Keratinocyte (primary cell): ENCODE measurements at regions not wholly inside any gene's neighbourhood (a gene's known extent, or its start where the extent isn't known, plus 50 kb on each side); places are given as distances from the start of the nearest gene placed in this dataset.

ENCODE experiments used
- DNase-seq: peaks from one replicate; pipeline ENCODE4 v3.0.0-alpha.2; 2011; ENCODE audit warnings: low read depth, missing footprints, low spot score
- FAIRE-seq: peaks from 2 replicates; lab custom pipeline; 2011; peaks lifted over from hg19 to GRCh38; lab: Jason Lieb, UNC
- H2AFZ ChIP-seq: 2 replicates; pipeline ENCODE4 v1.6.0; 2012; ENCODE audit warnings: low read length, control low read depth, inconsistent platforms; ENCODE audit not compliant: control insufficient read depth
- H3K27ac ChIP-seq: 2 replicates; pipeline ENCODE4 v1.5.1; 2011; ENCODE audit warnings: low read length; ENCODE audit not compliant: control insufficient read depth, insufficient read depth
- H3K27me3 ChIP-seq: 3 replicates; pipeline ENCODE4 v1.6.0; 2011; ENCODE audit warnings: low read length; ENCODE audit not compliant: control insufficient read depth, insufficient read depth; ENCODE audit errors: extremely low read depth
- H3K36me3 ChIP-seq, 2 experiments: 2 replicates in 1 of 2; 3 replicates in 1 of 2; pipeline ENCODE4 v1.5.1; 2011; ENCODE audit warnings: low read length in 2 of 2, mild to moderate bottlenecking in 1 of 2; ENCODE audit not compliant: control insufficient read depth in 2 of 2, insufficient read depth in 2 of 2; ENCODE audit errors: extremely low read depth in 1 of 2
- H3K4me1 ChIP-seq: 3 replicates; pipeline ENCODE4 v1.5.1; 2011; ENCODE audit warnings: low read length; ENCODE audit not compliant: control insufficient read depth, insufficient read depth; ENCODE audit errors: extremely low read depth
- H3K4me2 ChIP-seq: 3 replicates; pipeline ENCODE4 v1.6.0; 2011; ENCODE audit warnings: low read depth, low read length; ENCODE audit not compliant: control insufficient read depth, insufficient read depth; ENCODE audit errors: extremely low read depth
- H3K4me3 ChIP-seq, 3 experiments: fragments of 200-600 bp in 1 of 3; sonication (generic) in 1 of 3; 2 replicates in 2 of 3; 3 replicates in 1 of 3; pipeline ENCODE4 v1.5.1; 2011 to 2016; ENCODE audit warnings: low read length in 3 of 3, mild to moderate bottlenecking in 3 of 3, control low read depth in 2 of 3, inconsistent platforms in 1 of 3, low read depth in 1 of 3, mixed read lengths in 1 of 3, mixed run types in 1 of 3, moderate library complexity in 1 of 3; ENCODE audit not compliant: control insufficient read depth in 2 of 3, insufficient read depth in 2 of 3; ENCODE audit errors: extremely low read depth in 1 of 3
- H3K79me2 ChIP-seq: 2 replicates; pipeline ENCODE4 v1.6.0; 2012; ENCODE audit warnings: low read length; ENCODE audit not compliant: control insufficient read depth, insufficient read depth
- H3K9ac ChIP-seq: 3 replicates; pipeline ENCODE4 v1.6.0; 2011; ENCODE audit warnings: low read length; ENCODE audit not compliant: control insufficient read depth, insufficient read depth; ENCODE audit errors: extremely low read depth
- H3K9me1 ChIP-seq: 3 replicates; pipeline ENCODE4 v1.6.0; 2011; ENCODE audit warnings: low read length; ENCODE audit not compliant: control insufficient read depth, insufficient read depth; ENCODE audit errors: extremely low read depth
- H3K9me3 ChIP-seq: 2 replicates; pipeline ENCODE4 v1.5.1; 2012; ENCODE audit warnings: low read depth, low read length; ENCODE audit not compliant: control insufficient read depth
- H4K20me1 ChIP-seq: 3 replicates; pipeline ENCODE4 v1.6.0; 2011; ENCODE audit warnings: low read length; ENCODE audit not compliant: control insufficient read depth, insufficient read depth; ENCODE audit errors: extremely low read depth
- EZH2 ChIP-seq: IDR thresholded peaks from one replicate; pipeline ENCODE4 v1.6.1; 2012; ENCODE audit warnings: inconsistent platforms, mild to moderate bottlenecking, low read length, moderate library complexity
- dilution Hi-C: fragments of 300-500 bp; cut with MboI; formaldehyde crosslinking; loops from one replicate; pipeline ENCODE4 v1.7.0; 2020; ENCODE audit warnings: low sequenced_read_pairs; ENCODE audit not compliant: extremely low pct_ligation_motif_present
- TF ChIP-seq, protein P1 (sequence below), 3 experiments: IDR thresholded peaks in 1 of 3; conservative IDR thresholded peaks in 1 of 3; optimal IDR thresholded peaks in 1 of 3; 2 replicates in 2 of 3; 3 replicates in 1 of 3; pipeline versions ENCODE3 to v1.5.1; 2011; ENCODE audit warnings: low read length in 3 of 3, mild to moderate bottlenecking in 3 of 3, moderate library complexity in 2 of 3, control low read depth in 1 of 3, inconsistent platforms in 1 of 3; ENCODE audit not compliant: insufficient read depth in 2 of 3; ENCODE audit errors: extremely low read depth in 1 of 3

DNA sequence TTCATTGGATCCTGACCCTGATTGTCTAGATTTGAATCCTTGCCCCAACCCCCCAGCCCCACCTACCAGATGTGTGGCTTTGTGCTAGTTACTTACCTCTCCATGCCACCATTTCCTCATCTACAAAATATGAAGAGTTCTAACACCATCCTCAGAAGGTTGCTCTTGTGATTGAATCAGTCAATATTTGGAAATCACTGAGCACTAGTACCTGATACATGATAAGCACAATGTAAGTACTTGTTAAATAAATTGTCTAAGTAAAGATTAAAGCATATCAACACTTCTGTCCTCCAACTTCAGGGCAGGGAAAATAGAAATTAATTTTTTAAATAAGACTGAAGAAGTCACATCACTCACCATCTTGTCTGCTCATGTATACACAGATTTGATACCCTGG, 249.6 kb upstream of the KLF3 start:
- H4K20me1 ChIP-seq: no peaks in the 10 kb centered on the region
- H3K4me3 ChIP-seq: no peak overlapping the region
- dilution Hi-C loops: no loop called here
- DNase-seq (no peak), FAIRE-seq (no peak)
- H2AFZ ChIP-seq: no peak overlapping the region
- H3K79me2 ChIP-seq: no peaks in the 10 kb centered on the region
- H3K27me3 ChIP-seq: no peaks in the 10 kb centered on the region
- no peaks in the 10 kb centered on the region for H3K9me1 ChIP-seq
- no peaks in the 10 kb centered on the region for H3K4me1 ChIP-seq
- TF ChIP-seq, protein P1, sequence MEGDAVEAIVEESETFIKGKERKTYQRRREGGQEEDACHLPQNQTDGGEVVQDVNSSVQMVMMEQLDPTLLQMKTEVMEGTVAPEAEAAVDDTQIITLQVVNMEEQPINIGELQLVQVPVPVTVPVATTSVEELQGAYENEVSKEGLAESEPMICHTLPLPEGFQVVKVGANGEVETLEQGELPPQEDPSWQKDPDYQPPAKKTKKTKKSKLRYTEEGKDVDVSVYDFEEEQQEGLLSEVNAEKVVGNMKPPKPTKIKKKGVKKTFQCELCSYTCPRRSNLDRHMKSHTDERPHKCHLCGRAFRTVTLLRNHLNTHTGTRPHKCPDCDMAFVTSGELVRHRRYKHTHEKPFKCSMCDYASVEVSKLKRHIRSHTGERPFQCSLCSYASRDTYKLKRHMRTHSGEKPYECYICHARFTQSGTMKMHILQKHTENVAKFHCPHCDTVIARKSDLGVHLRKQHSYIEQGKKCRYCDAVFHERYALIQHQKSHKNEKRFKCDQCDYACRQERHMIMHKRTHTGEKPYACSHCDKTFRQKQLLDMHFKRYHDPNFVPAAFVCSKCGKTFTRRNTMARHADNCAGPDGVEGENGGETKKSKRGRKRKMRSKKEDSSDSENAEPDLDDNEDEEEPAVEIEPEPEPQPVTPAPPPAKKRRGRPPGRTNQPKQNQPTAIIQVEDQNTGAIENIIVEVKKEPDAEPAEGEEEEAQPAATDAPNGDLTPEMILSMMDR (optimal IDR thresholded peaks at IDR 0.05 in 1 of 3, IDR thresholded peaks at IDR 0.05 in 1 of 3, conservative IDR thresholded peaks at IDR 0.05 in 1 of 3; ENCODE audit: extremely low read depth in 1 of 3, insufficient read depth in 2 of 3, low read length in 3 of 3): no peak
- no peak for TF ChIP-seq EZH2
- no peak overlapping the region for H3K4me2 ChIP-seq
- no peak overlapping the region for H3K9ac ChIP-seq
- no peaks in the 10 kb centered on the region for H3K36me3 ChIP-seq
- H3K9me3 ChIP-seq: no peaks in the 10 kb centered on the region
- H3K27ac ChIP-seq: no peak overlapping the region

DNA sequence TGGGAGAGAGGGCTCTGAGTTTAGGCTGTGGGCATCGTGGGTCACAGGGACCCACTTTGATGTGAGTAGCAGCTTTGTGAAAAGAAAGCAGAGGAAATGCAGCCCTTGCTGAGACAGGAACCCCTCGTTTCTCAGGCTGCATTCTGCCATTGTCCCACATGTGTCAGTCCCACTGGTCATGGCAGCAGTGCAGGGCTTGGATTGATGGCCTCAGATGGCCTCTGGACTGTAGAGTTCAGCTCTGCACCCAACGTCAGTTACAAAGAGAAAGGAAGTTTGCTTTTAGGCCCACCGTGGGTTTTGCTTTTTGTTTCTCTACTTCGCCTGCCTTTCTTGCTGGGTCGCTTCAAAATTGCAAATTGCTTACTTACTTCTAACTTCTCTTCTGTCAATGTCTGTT, 248.3 kb upstream of the KLF3 start:
- FAIRE-seq: no peak
- Histone ChIP-seq H3K27me3 (no peaks in the 10 kb centered on the region), H3K4me2 (no peak overlapping the region), H3K9ac (no peak overlapping the region), H4K20me1 (no peaks in the 10 kb centered on the region), H3K79me2 (no peaks in the 10 kb centered on the region), H3K4me3 (no peak overlapping the region), H3K4me1 (no peaks in the 10 kb centered on the region), H3K9me3 (no peaks in the 10 kb centered on the region), H3K36me3 (no peaks in the 10 kb centered on the region), H3K27ac (no peak overlapping the region), H2AFZ (no peak overlapping the region), H3K9me1 (no peaks in the 10 kb centered on the region)
- dilution Hi-C loops: no loop called here
- no peak for DNase-seq
- no peak for TF ChIP-seq EZH2
- TF ChIP-seq, protein P1 (optimal IDR thresholded peaks at IDR 0.05 in 1 of 3, IDR thresholded peaks at IDR 0.05 in 1 of 3, conservative IDR thresholded peaks at IDR 0.05 in 1 of 3; ENCODE audit: extremely low read depth in 1 of 3, insufficient read depth in 2 of 3, low read length in 3 of 3): no peak
